K562 (cell line): ENCODE measurements at regions not wholly inside any gene's neighbourhood (a gene's known extent, or its start where the extent isn't known, plus 50 kb on each side); places are given as distances from the start of the nearest gene placed in this dataset.

Source experiments
- ATAC-seq: fragments of 200-7000 bp; cut with Tn5 transposase; 3 replicates; pipeline ENCODE4 v1.9.1; 2020; ENCODE audit warnings: moderate library complexity
- BruUV-seq: library from RNA; stranded (reverse); fragments of 400-500 nt; replicated peaks from 2 replicates; lab custom pipeline; 2021; lab: Mats Ljungman, UMichigan
- CTCF ChIA-PET: fragments of 300-600 bp; formaldehyde crosslinking; extraction: SDS; loops from one replicate; lab custom pipeline; 2021; ENCODE audit warnings: low intra/inter-chr PET ratio; lab: Yijun Ruan, JAX
- POLR2A ChIA-PET: fragments of 300-600, 350-650 bp; sonication (Branson Sonifier 250); formaldehyde crosslinking; extraction: SDS; loops from one replicate; lab custom pipeline; 2021; ENCODE audit warnings: antibody characterized with exemption, inconsistent platforms; lab: Yijun Ruan, JAX
- DNase-seq, 4 experiments: peaks; one replicate each; pipeline versions ENCODE4 v3.0.0 to v3.0.0-alpha.2; 2011 to 2018; ENCODE audit warnings: low spot score in 3 of 4, mixed read lengths in 3 of 4; ENCODE audit errors: extremely low read depth in 1 of 4
- FAIRE-seq: peaks from 2 replicates; lab custom pipeline; 2011; peaks lifted over from hg19 to GRCh38; lab: Jason Lieb, UNC
- H2AFZ ChIP-seq: 2 replicates; pipeline ENCODE4 v1.6.0; 2011; ENCODE audit warnings: low read depth, low read length, control low read depth, inconsistent platforms
- H3K27ac ChIP-seq: fragments of 200-600 bp; 3 replicates; pipeline ENCODE4 v1.8.0; 2011; ENCODE audit warnings: low read depth, mild to moderate bottlenecking, control low read depth, inconsistent platforms, low read length, moderate library complexity, mixed read lengths; ENCODE audit errors: extremely low read depth
- H3K27me3 ChIP-seq, 2 experiments: fragments of 300-600 bp in 1 of 2; 2 replicates in 1 of 2; 3 replicates in 1 of 2; pipeline versions ENCODE4 v1.6.0 to v1.8.0; 2011; ENCODE audit warnings: inconsistent platforms in 2 of 2, low read length in 2 of 2, mild to moderate bottlenecking in 1 of 2, mixed read lengths in 1 of 2, moderate library complexity in 1 of 2; ENCODE audit not compliant: control insufficient read depth in 2 of 2, insufficient read depth in 2 of 2
- H3K36me3 ChIP-seq: fragments of 300-600 bp; 3 replicates; pipeline ENCODE4 v1.8.0; 2011; ENCODE audit warnings: mild to moderate bottlenecking, low read length, inconsistent platforms; ENCODE audit not compliant: control insufficient read depth, insufficient read depth
- H3K4me1 ChIP-seq, 2 experiments: fragments of 200-600 bp in 1 of 2; replicated peaks in 1 of 2; 2 replicates in 1 of 2; 3 replicates in 1 of 2; pipeline versions ENCODE4 v1.5.1 to v1.8.0; 2011; ENCODE audit warnings: inconsistent platforms in 2 of 2, low read length in 2 of 2, mild to moderate bottlenecking in 1 of 2, mixed read lengths in 1 of 2, moderate library complexity in 1 of 2; ENCODE audit not compliant: control insufficient read depth in 2 of 2, insufficient read depth in 2 of 2
- H3K4me2 ChIP-seq: 2 replicates; pipeline ENCODE4 v1.6.1; 2011; ENCODE audit warnings: low read length, control low read depth, inconsistent platforms, mixed read lengths; ENCODE audit not compliant: insufficient read depth
- H3K4me3 ChIP-seq: fragments of 200-600 bp; sonication (generic), shearing (Covaris generic); 2 replicates; pipeline ENCODE4 v1.5.1; 2016; ENCODE audit warnings: control low read depth, inconsistent platforms
- H3K79me2 ChIP-seq: fragments of 200-600 bp; 3 replicates; pipeline ENCODE4 v1.8.0; 2011; ENCODE audit warnings: low read length, inconsistent platforms; ENCODE audit not compliant: control insufficient read depth, insufficient read depth
- H3K9ac ChIP-seq, 2 experiments: 2 replicates each; pipeline versions ENCODE4 v1.6.0 to v1.6.1; 2011; ENCODE audit warnings: low read depth in 2 of 2, low read length in 2 of 2, control low read depth in 1 of 2, inconsistent platforms in 1 of 2, mild to moderate bottlenecking in 1 of 2, mixed read lengths in 1 of 2; ENCODE audit not compliant: insufficient read depth in 1 of 2
- H3K9me1 ChIP-seq: one replicate; pipeline ENCODE4 v1.6.0; 2011; ENCODE audit warnings: inconsistent platforms, mild to moderate bottlenecking, low read length, moderate library complexity; ENCODE audit not compliant: control insufficient read depth, insufficient read depth
- H3K9me3 ChIP-seq: replicated peaks from 2 replicates; pipeline ENCODE4 v1.5.1; 2011; ENCODE audit warnings: low read depth, low read length, inconsistent platforms; ENCODE audit not compliant: control insufficient read depth, insufficient read depth
- H4K20me1 ChIP-seq: replicated peaks from 2 replicates; pipeline ENCODE4 v1.6.1; 2011; ENCODE audit warnings: low read length, inconsistent platforms, mixed read lengths; ENCODE audit not compliant: control insufficient read depth, insufficient read depth
- ARID4B ChIP-seq: sonication (generic); formaldehyde crosslinking; IDR thresholded peaks from 2 replicates; pipeline ENCODE4 v1.8.0; 2022; ENCODE audit warnings: mild to moderate bottlenecking, missing genetic modification reagents
- CAMTA2 ChIP-seq: fragments of 250-450 bp; sonication (Bioruptor Pico); conservative IDR thresholded peaks from 2 replicates; pipeline ENCODE4 v1.5.1; 2022
- ESRRA ChIP-seq: fragments of 450-650 bp; IDR thresholded peaks from 2 replicates; pipeline ENCODE4 v1.6.1; 2014; ENCODE audit warnings: low read depth, mild to moderate bottlenecking, moderate library complexity, borderline replicate concordance
- MAX ChIP-seq: sonication (generic); formaldehyde crosslinking; IDR thresholded peaks from 2 replicates; pipeline ENCODE4 v1.9.0; 2022; ENCODE audit warnings: mild to moderate bottlenecking, missing genetic modification reagents
- NCOA6 ChIP-seq: fragments of 450-650 bp; IDR thresholded peaks from 2 replicates; pipeline ENCODE4 v1.6.1; 2017; ENCODE audit warnings: mild to moderate bottlenecking
- PHB2 ChIP-seq: fragments of 450-650 bp; IDR thresholded peaks from 2 replicates; pipeline ENCODE4 v1.6.1; 2017; ENCODE audit warnings: low read depth
- SNAPC5 ChIP-seq: fragments of 250-450 bp; sonication (Bioruptor Pico); IDR thresholded peaks from 2 replicates; pipeline ENCODE4 v1.8.0; 2021; ENCODE audit warnings: moderate library complexity, mild to moderate bottlenecking, inconsistent platforms
- ZBTB8A ChIP-seq: fragments of 450-650 bp; IDR thresholded peaks from 2 replicates; pipeline ENCODE4 v1.6.1; 2018; ENCODE audit warnings: mild to moderate bottlenecking, moderate library complexity; ENCODE audit not compliant: partially characterized antibody
- ZFP91 ChIP-seq: sonication (generic); formaldehyde crosslinking; IDR thresholded peaks from 2 replicates; pipeline ENCODE4 v1.8.0; 2022; ENCODE audit warnings: mild to moderate bottlenecking, missing genetic modification reagents
- ZNF174 ChIP-seq: fragments of 250-450 bp; sonication (Bioruptor Pico); IDR thresholded peaks from 2 replicates; pipeline ENCODE4 v1.4.0; 2020; ENCODE audit warnings: mild to moderate bottlenecking
- in situ Hi-C: fragments of 300-500 bp; cut with MboI; formaldehyde crosslinking; loops from 4 replicates; pipeline ENCODE4 v1.15.0; 2018; ENCODE audit warnings: inconsistent platforms, mixed read lengths
- intact Hi-C: fragments of 100-400 bp; cut with micrococcal nuclease; formaldehyde crosslinking; loops from 2 replicates; pipeline ENCODE4 v1.14.2; 2022

GRCh38 chr1:115522386-115522785 lies 119.4 kb upstream of the VANGL1 start:
- H3K36me3 ChIP-seq: no peaks in the 10 kb centered on the region
- peak overlapping the region; percentile 66; the same call in 1 of the 2 replicates for H2AFZ ChIP-seq
- no peak for TF ChIP-seq ZFP91
- no peak for TF ChIP-seq ZBTB8A
- TF ChIP-seq ESRRA: no peak
- no peak for TF ChIP-seq ZNF174 (CRISPR knock-in tag)
- TF ChIP-seq PHB2: no peak
- no peak for TF ChIP-seq ARID4B (CRISPR knock-in tag)
- TF ChIP-seq CAMTA2 (CRISPR knock-in tag): no peak
- TF ChIP-seq NCOA6: no peak
- TF ChIP-seq SNAPC5 (CRISPR knock-in tag): no peak
- TF ChIP-seq MAX (CRISPR knock-in tag): no peak
- no peak overlapping the region for H3K4me3 ChIP-seq
- BruUV-seq: no TSS peak
- DNase-seq: no peak
- H3K9me1 ChIP-seq: no peaks in the 10 kb centered on the region
- in situ Hi-C loops (no loop called here), intact Hi-C loops (no loop called here)
- H3K9ac ChIP-seq: no peak overlapping the region
- H3K9me3 ChIP-seq: no peaks in the 10 kb centered on the region
- no peak for FAIRE-seq
- POLR2A ChIA-PET: no interaction called here
- CTCF ChIA-PET: interaction anchor here (0.7 kb wide), 1 partner anchor 105 kb away, joined by 3 read pairs; no protein-coding TSS in a partner anchor
- H3K4me2 ChIP-seq: no peak overlapping the region
- no peaks in the 10 kb centered on the region for H3K4me1 ChIP-seq
- H3K79me2 ChIP-seq: no peaks in the 10 kb centered on the region
- H3K27me3 ChIP-seq: no peaks in the 10 kb centered on the region
- no peak for ATAC-seq
- H4K20me1 ChIP-seq: no peaks in the 10 kb centered on the region
- no peak overlapping the region for H3K27ac ChIP-seq
